Right lobe of liver (tissue), 4 donors: ENCODE measurements at regions not wholly inside any gene's neighbourhood (a gene's known extent, or its start where the extent isn't known, plus 50 kb on each side); places are given as distances from the start of the nearest gene placed in this dataset.

ENCODE experiments used
- CTCF ChIP-seq, 4 donors: fragments of 200-600 bp in 3 of 4; fragments of 450-650 bp in 1 of 4; IDR thresholded peaks; one replicate each; pipeline versions ENCODE4 v1.5.1 to v1.8.0; 2016 to 2022; ENCODE audit warnings: antibody characterized with exemption in 4 of 4, mild to moderate bottlenecking in 2 of 4
- POLR2A ChIP-seq: fragments of 450-650 bp; IDR thresholded peaks from one replicate; pipeline ENCODE4 v1.6.1; 2017; ENCODE audit warnings: antibody characterized with exemption, mild to moderate bottlenecking
- donor health status: DM: no; HTN: no; CAD: no.
- donor health status: DM: no; HTN: no; CAD: no.
- donor health status: DM: no; HTN: yes; CAD: no.

GRCh38 chr3:43791246-43791645, 100.5 kb downstream of the ABHD5 start:
- TF ChIP-seq POLR2A = no peak
- no peak for TF ChIP-seq CTCF (IDR thresholded peaks at IDR 0.05)
